ENCODE measurements at regions not wholly inside any gene's neighbourhood (a gene's known extent, or its start where the extent isn't known, plus 50 kb on each side); places are given as distances from the start of the nearest gene placed in this dataset.

DNA sequence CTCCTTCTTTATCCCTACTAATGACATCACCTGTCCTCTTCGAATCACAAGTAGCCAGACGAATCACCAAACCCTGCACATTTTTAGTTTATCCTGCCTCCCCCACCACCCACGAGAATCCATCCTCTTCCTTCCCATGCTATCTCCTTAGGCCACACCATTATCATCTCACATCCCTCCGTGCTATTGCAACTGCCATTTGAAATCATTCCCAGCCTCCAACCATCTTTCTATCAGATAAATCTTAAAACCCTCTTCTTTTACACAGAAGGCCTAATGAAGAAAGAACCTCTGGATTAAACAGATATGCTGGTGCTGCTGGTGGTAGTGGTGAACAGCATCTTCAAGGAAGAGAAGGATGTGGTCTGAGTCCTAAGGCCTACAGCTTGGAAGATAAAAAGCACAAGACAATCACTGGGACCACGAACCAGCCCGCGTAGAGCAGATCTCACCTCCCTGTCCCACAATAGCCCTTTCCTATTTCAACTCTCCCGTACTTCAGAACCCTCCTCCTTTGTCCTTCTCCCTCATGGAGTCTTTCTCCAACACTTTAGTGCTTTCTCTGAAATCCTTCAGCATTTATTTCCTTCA is 403.1 kb downstream of the SFMBT2 start:
- CTCF ChIA-PET (ENCODE audit: low intra/inter-chr PET ratio): no interaction called here
- peak; percentile 80 for ATAC-seq
- Histone ChIP-seq H3K9me3 (replicated peaks; ENCODE audit: control insufficient read depth, insufficient read depth, low read depth, low read length) (no peaks in the 10 kb centered on the region), H3K79me2 (ENCODE audit: control insufficient read depth, insufficient read depth, low read length) (no peaks in the 10 kb centered on the region), H3K4me3 (no peak overlapping the region), H4K20me1 (replicated peaks; ENCODE audit: control insufficient read depth, insufficient read depth, low read length) (no peaks in the 10 kb centered on the region), H3K4me2 (ENCODE audit: insufficient read depth, low read length) (peak overlapping the region; percentile 32; the same call in 1 of the 2 replicates), H3K9me1 (ENCODE audit: control insufficient read depth, insufficient read depth, low read length) (no peaks in the 10 kb centered on the region), H3K36me3 (ENCODE audit: control insufficient read depth, insufficient read depth, low read length) (no peaks in the 10 kb centered on the region), H2AFZ (ENCODE audit: low read depth, low read length) (peak overlapping the region; percentile 66), H3K27ac (ENCODE audit: extremely low read depth, low read depth, low read length) (peak overlapping the region; percentile 29; the same call in 1 of the 3 replicates), H3K9ac (ENCODE audit: insufficient read depth in 1 of 2, low read depth in 2 of 2, low read length in 2 of 2) (no peak overlapping the region), H3K4me1 (replicated peaks in 1 of 2; ENCODE audit: control insufficient read depth in 2 of 2, insufficient read depth in 2 of 2, low read length in 2 of 2) (peaks cover 0 to 28% of the 10 kb centered on the region in 2 experiments; a peak in 2 of 5 replicates), H3K27me3 (ENCODE audit: control insufficient read depth in 2 of 2, insufficient read depth in 2 of 2, low read length in 2 of 2) (no peaks in the 10 kb centered on the region)
- in situ Hi-C loops (cut with MboI): no loop called here
- POLR2A ChIA-PET: no interaction called here
- intact Hi-C loops (cut with micrococcal nuclease): no loop called here
- WGBS (ENCODE audit: insufficient coverage, low coverage, missing lambda C conversion rate): 4% methylated on average over 8 of the region's 8 CpGs
- BruUV-seq (replicated peaks): no TSS peak
- DNase-seq (ENCODE audit: extremely low read depth in 1 of 4, low spot score in 3 of 4): peak; percentile 58 to 83 (median 67)
- FAIRE-seq: peak; percentile 90
- TF ChIP-seq, protein P1, sequence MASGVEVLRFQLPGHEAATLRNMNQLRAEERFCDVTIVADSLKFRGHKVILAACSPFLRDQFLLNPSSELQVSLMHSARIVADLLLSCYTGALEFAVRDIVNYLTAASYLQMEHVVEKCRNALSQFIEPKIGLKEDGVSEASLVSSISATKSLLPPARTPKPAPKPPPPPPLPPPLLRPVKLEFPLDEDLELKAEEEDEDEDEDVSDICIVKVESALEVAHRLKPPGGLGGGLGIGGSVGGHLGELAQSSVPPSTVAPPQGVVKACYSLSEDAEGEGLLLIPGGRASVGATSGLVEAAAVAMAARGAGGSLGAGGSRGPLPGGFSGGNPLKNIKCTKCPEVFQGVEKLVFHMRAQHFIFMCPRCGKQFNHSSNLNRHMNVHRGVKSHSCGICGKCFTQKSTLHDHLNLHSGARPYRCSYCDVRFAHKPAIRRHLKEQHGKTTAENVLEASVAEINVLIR (CRISPR knock-in tag; IDR thresholded peaks at IDR 0.05): no peak
- TF ChIP-seq TRIM24 (IDR thresholded peaks at IDR 0.05) (peak; percentile 96), ZNF134 (CRISPR knock-in tag; conservative IDR thresholded peaks at IDR 0.05) (no peak), ELK3 (CRISPR knock-in tag; IDR thresholded peaks at IDR 0.05) (no peak), STAT5A (IDR thresholded peaks at IDR 0.05; ENCODE audit: borderline replicate concordance, low read length) (peak; percentile 71), RERE (CRISPR knock-in tag; IDR thresholded peaks at IDR 0.05; ENCODE audit: borderline replicate concordance) (no peak), POLR2A (conservative IDR thresholded peaks at IDR 0.05) (no peak), MYC (IDR thresholded peaks at IDR 0.05; ENCODE audit: low read depth, low read length) (no peak), MYC (CRISPR knock-in tag; IDR thresholded peaks at IDR 0.05; ENCODE audit: borderline replicate concordance, low read depth) (no peak), BRD9 (IDR thresholded peaks at IDR 0.05; ENCODE audit: low read depth, partially characterized antibody) (no peak), ZKSCAN8 (CRISPR knock-in tag; IDR thresholded peaks at IDR 0.05) (no peak), SUPT5H (IDR thresholded peaks at IDR 0.05) (no peak), ELF2 (CRISPR knock-in tag; IDR thresholded peaks at IDR 0.05) (no peak), POLR2AphosphoS5 (IDR thresholded peaks at IDR 0.05; ENCODE audit: control insufficient read depth, insufficient read depth, low read depth, low read length) (peak; percentile 87; the same call in 1 of the 2 replicates), CREM (IDR thresholded peaks at IDR 0.05; ENCODE audit: low read depth) (peak; percentile 76)
- TF ChIP-seq, protein P2, sequence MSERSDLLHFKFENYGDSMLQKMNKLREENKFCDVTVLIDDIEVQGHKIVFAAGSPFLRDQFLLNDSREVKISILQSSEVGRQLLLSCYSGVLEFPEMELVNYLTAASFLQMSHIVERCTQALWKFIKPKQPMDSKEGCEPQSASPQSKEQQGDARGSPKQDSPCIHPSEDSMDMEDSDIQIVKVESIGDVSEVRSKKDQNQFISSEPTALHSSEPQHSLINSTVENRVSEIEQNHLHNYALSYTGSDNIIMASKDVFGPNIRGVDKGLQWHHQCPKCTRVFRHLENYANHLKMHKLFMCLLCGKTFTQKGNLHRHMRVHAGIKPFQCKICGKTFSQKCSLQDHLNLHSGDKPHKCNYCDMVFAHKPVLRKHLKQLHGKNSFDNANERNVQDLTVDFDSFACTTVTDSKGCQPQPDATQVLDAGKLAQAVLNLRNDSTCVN (CRISPR knock-in tag; IDR thresholded peaks at IDR 0.05): no peak
